ENCODE measurements at regions not wholly inside any gene's neighbourhood (a gene's known extent, or its start where the extent isn't known, plus 50 kb on each side); places are given as distances from the start of the nearest gene placed in this dataset.

- no peaks in the 10 kb centered on the region for H3K9me3 ChIP-seq (ENCODE audit: control insufficient read depth, low read length)
- H3K4me1 ChIP-seq (ENCODE audit: control insufficient read depth, insufficient read depth, low read length, poor library complexity, severe bottlenecking) = no peaks in the 10 kb centered on the region
- no peaks in the 10 kb centered on the region for H3K36me3 ChIP-seq (ENCODE audit: control insufficient read depth, insufficient read depth, low read length)
- DNase-seq = no peak
- H3K27me3 ChIP-seq (replicated peaks; ENCODE audit: control insufficient read depth, insufficient read depth, low read length, poor library complexity, severe bottlenecking) = no peaks in the 10 kb centered on the region
- H3K27ac ChIP-seq (ENCODE audit: insufficient read depth, low read length, poor library complexity, severe bottlenecking) = no peak overlapping the region
- H3K4me3 ChIP-seq (ENCODE audit: insufficient read depth, low read depth, low read length, poor library complexity, severe bottlenecking) = no peak overlapping the region
These were observed 963.6 kb downstream of the BRD1 start for GRCh38 chr22:48863965-48864528.

- no peak overlapping the region for H3K27ac ChIP-seq (ENCODE audit: insufficient read depth, low read length, poor library complexity, severe bottlenecking)
- H3K9me3 ChIP-seq (ENCODE audit: control insufficient read depth, low read length) = no peaks in the 10 kb centered on the region
- H3K4me1 ChIP-seq (ENCODE audit: control insufficient read depth, insufficient read depth, low read length, poor library complexity, severe bottlenecking) = no peaks in the 10 kb centered on the region
- H3K27me3 ChIP-seq (replicated peaks; ENCODE audit: control insufficient read depth, insufficient read depth, low read length, poor library complexity, severe bottlenecking) = no peaks in the 10 kb centered on the region
- H3K4me3 ChIP-seq (ENCODE audit: insufficient read depth, low read depth, low read length, poor library complexity, severe bottlenecking) = no peak overlapping the region
- no peak for DNase-seq
- no peaks in the 10 kb centered on the region for H3K36me3 ChIP-seq (ENCODE audit: control insufficient read depth, insufficient read depth, low read length)
These were observed 967.1 kb downstream of the BRD1 start for GRCh38 chr22:48860557-48860956.

GRCh38 chr22:48858856-48859255 lies 968.8 kb downstream of the BRD1 start:
- H3K4me3 ChIP-seq (ENCODE audit: insufficient read depth, low read depth, low read length, poor library complexity, severe bottlenecking) = no peak overlapping the region
- no peaks in the 10 kb centered on the region for H3K4me1 ChIP-seq (ENCODE audit: control insufficient read depth, insufficient read depth, low read length, poor library complexity, severe bottlenecking)
- DNase-seq = no peak
- H3K36me3 ChIP-seq (ENCODE audit: control insufficient read depth, insufficient read depth, low read length) = no peaks in the 10 kb centered on the region
- H3K27me3 ChIP-seq (replicated peaks; ENCODE audit: control insufficient read depth, insufficient read depth, low read length, poor library complexity, severe bottlenecking) = no peaks in the 10 kb centered on the region
- no peak overlapping the region for H3K27ac ChIP-seq (ENCODE audit: insufficient read depth, low read length, poor library complexity, severe bottlenecking)
- no peaks in the 10 kb centered on the region for H3K9me3 ChIP-seq (ENCODE audit: control insufficient read depth, low read length)

GRCh38 chr22:48858121-48858520 lies 969.6 kb downstream of the BRD1 start:
- H3K4me3 ChIP-seq (ENCODE audit: insufficient read depth, low read depth, low read length, poor library complexity, severe bottlenecking) = no peak overlapping the region
- no peaks in the 10 kb centered on the region for H3K4me1 ChIP-seq (ENCODE audit: control insufficient read depth, insufficient read depth, low read length, poor library complexity, severe bottlenecking)
- DNase-seq = no peak
- no peaks in the 10 kb centered on the region for H3K27me3 ChIP-seq (replicated peaks; ENCODE audit: control insufficient read depth, insufficient read depth, low read length, poor library complexity, severe bottlenecking)
- no peak overlapping the region for H3K27ac ChIP-seq (ENCODE audit: insufficient read depth, low read length, poor library complexity, severe bottlenecking)
- H3K9me3 ChIP-seq (ENCODE audit: control insufficient read depth, low read length) = no peaks in the 10 kb centered on the region
- H3K36me3 ChIP-seq (ENCODE audit: control insufficient read depth, insufficient read depth, low read length) = no peaks in the 10 kb centered on the region

- H3K9me3 ChIP-seq (ENCODE audit: control insufficient read depth, low read length) = no peaks in the 10 kb centered on the region
- no peaks in the 10 kb centered on the region for H3K36me3 ChIP-seq (ENCODE audit: control insufficient read depth, insufficient read depth, low read length)
- no peaks in the 10 kb centered on the region for H3K4me1 ChIP-seq (ENCODE audit: control insufficient read depth, insufficient read depth, low read length, poor library complexity, severe bottlenecking)
- DNase-seq = no peak
- H3K4me3 ChIP-seq (ENCODE audit: insufficient read depth, low read depth, low read length, poor library complexity, severe bottlenecking) = no peak overlapping the region
- no peaks in the 10 kb centered on the region for H3K27me3 ChIP-seq (replicated peaks; ENCODE audit: control insufficient read depth, insufficient read depth, low read length, poor library complexity, severe bottlenecking)
- H3K27ac ChIP-seq (ENCODE audit: insufficient read depth, low read length, poor library complexity, severe bottlenecking) = no peak overlapping the region
These were observed 970.4 kb downstream of the BRD1 start for GRCh38 chr22:48857202-48857805.

GRCh38 chr22:48856308-48856615 lies 971.4 kb downstream of the BRD1 start:
- H3K27me3 ChIP-seq (replicated peaks; ENCODE audit: control insufficient read depth, insufficient read depth, low read length, poor library complexity, severe bottlenecking) = no peaks in the 10 kb centered on the region
- H3K9me3 ChIP-seq (ENCODE audit: control insufficient read depth, low read length) = no peaks in the 10 kb centered on the region
- no peak overlapping the region for H3K4me3 ChIP-seq (ENCODE audit: insufficient read depth, low read depth, low read length, poor library complexity, severe bottlenecking)
- H3K36me3 ChIP-seq (ENCODE audit: control insufficient read depth, insufficient read depth, low read length) = no peaks in the 10 kb centered on the region
- no peak for DNase-seq
- no peak overlapping the region for H3K27ac ChIP-seq (ENCODE audit: insufficient read depth, low read length, poor library complexity, severe bottlenecking)
- no peaks in the 10 kb centered on the region for H3K4me1 ChIP-seq (ENCODE audit: control insufficient read depth, insufficient read depth, low read length, poor library complexity, severe bottlenecking)

GRCh38 chr22:48855593-48856307 lies 971.9 kb downstream of the BRD1 start:
- Histone ChIP-seq H3K9me3 (ENCODE audit: control insufficient read depth, low read length) (no peaks in the 10 kb centered on the region), H3K27me3 (replicated peaks; ENCODE audit: control insufficient read depth, insufficient read depth, low read length, poor library complexity, severe bottlenecking) (no peaks in the 10 kb centered on the region), H3K4me3 (ENCODE audit: insufficient read depth, low read depth, low read length, poor library complexity, severe bottlenecking) (no peak overlapping the region), H3K36me3 (ENCODE audit: control insufficient read depth, insufficient read depth, low read length) (no peaks in the 10 kb centered on the region), H3K4me1 (ENCODE audit: control insufficient read depth, insufficient read depth, low read length, poor library complexity, severe bottlenecking) (no peaks in the 10 kb centered on the region), H3K27ac (ENCODE audit: insufficient read depth, low read length, poor library complexity, severe bottlenecking) (no peak overlapping the region)
- DNase-seq = no peak

GRCh38 chr22:48855013-48855412 lies 972.7 kb downstream of the BRD1 start:
- Histone ChIP-seq H3K36me3 (ENCODE audit: control insufficient read depth, insufficient read depth, low read length) (no peaks in the 10 kb centered on the region), H3K27ac (ENCODE audit: insufficient read depth, low read length, poor library complexity, severe bottlenecking) (no peak overlapping the region), H3K27me3 (replicated peaks; ENCODE audit: control insufficient read depth, insufficient read depth, low read length, poor library complexity, severe bottlenecking) (no peaks in the 10 kb centered on the region), H3K4me3 (ENCODE audit: insufficient read depth, low read depth, low read length, poor library complexity, severe bottlenecking) (no peak overlapping the region), H3K9me3 (ENCODE audit: control insufficient read depth, low read length) (no peaks in the 10 kb centered on the region), H3K4me1 (ENCODE audit: control insufficient read depth, insufficient read depth, low read length, poor library complexity, severe bottlenecking) (no peaks in the 10 kb centered on the region)
- no peak for DNase-seq

GRCh38 chr22:48853627-48854240 lies 973.9 kb downstream of the BRD1 start:
- Histone ChIP-seq H3K4me1 (ENCODE audit: control insufficient read depth, insufficient read depth, low read length, poor library complexity, severe bottlenecking) (no peaks in the 10 kb centered on the region), H3K36me3 (ENCODE audit: control insufficient read depth, insufficient read depth, low read length) (no peaks in the 10 kb centered on the region), H3K27me3 (replicated peaks; ENCODE audit: control insufficient read depth, insufficient read depth, low read length, poor library complexity, severe bottlenecking) (no peaks in the 10 kb centered on the region), H3K27ac (ENCODE audit: insufficient read depth, low read length, poor library complexity, severe bottlenecking) (no peak overlapping the region), H3K9me3 (ENCODE audit: control insufficient read depth, low read length) (no peaks in the 10 kb centered on the region), H3K4me3 (ENCODE audit: insufficient read depth, low read depth, low read length, poor library complexity, severe bottlenecking) (no peak overlapping the region)
- DNase-seq = no peak

GRCh38 chr22:48851933-48852549 lies 975.6 kb downstream of the BRD1 start:
- Histone ChIP-seq H3K9me3 (ENCODE audit: control insufficient read depth, low read length) (no peaks in the 10 kb centered on the region), H3K4me1 (ENCODE audit: control insufficient read depth, insufficient read depth, low read length, poor library complexity, severe bottlenecking) (no peaks in the 10 kb centered on the region), H3K27me3 (replicated peaks; ENCODE audit: control insufficient read depth, insufficient read depth, low read length, poor library complexity, severe bottlenecking) (no peaks in the 10 kb centered on the region), H3K27ac (ENCODE audit: insufficient read depth, low read length, poor library complexity, severe bottlenecking) (no peak overlapping the region), H3K4me3 (ENCODE audit: insufficient read depth, low read depth, low read length, poor library complexity, severe bottlenecking) (no peak overlapping the region), H3K36me3 (ENCODE audit: control insufficient read depth, insufficient read depth, low read length) (no peaks in the 10 kb centered on the region)
- no peak for DNase-seq
